Parathyroid adenoma (tissue), 2 donors: ENCODE measurements at regions not wholly inside any gene's neighbourhood (a gene's known extent, or its start where the extent isn't known, plus 50 kb on each side); places are given as distances from the start of the nearest gene placed in this dataset.
"Not testable (repeated sequence)": the region's sequence is repeated elsewhere in the genome, so short reads cannot be mapped to it uniquely, and the experiment has no call there.

ENCODE experiments used
- H2AFZ ChIP-seq: fragments of 300-600 bp; sonication (generic); one replicate; pipeline ENCODE4 v1.7.0; 2017; ENCODE audit warnings: antibody characterized with exemption, mild to moderate bottlenecking
- H3K27ac ChIP-seq: fragments of 300-600 bp; sonication (generic); one replicate; pipeline ENCODE4 v1.7.0; 2017
- H3K27me3 ChIP-seq: fragments of 300-600 bp; sonication (generic); one replicate; pipeline ENCODE4 v1.7.0; 2017; ENCODE audit warnings: low read length; ENCODE audit not compliant: control insufficient read depth, insufficient read depth
- H3K36me3 ChIP-seq: fragments of 300-600 bp; sonication (generic); one replicate; pipeline ENCODE4 v1.7.0; 2017; ENCODE audit warnings: low read length; ENCODE audit not compliant: control insufficient read depth, insufficient read depth
- H3K4me1 ChIP-seq: fragments of 300-600 bp; sonication (generic); one replicate; pipeline ENCODE4 v1.7.0; 2017; ENCODE audit warnings: control low read depth
- H3K4me2 ChIP-seq: fragments of 300-600 bp; sonication (generic); one replicate; pipeline ENCODE4 v1.7.0; 2017; ENCODE audit warnings: low read length
- H3K4me3 ChIP-seq: fragments of 300-600 bp; sonication (generic); one replicate; pipeline ENCODE4 v1.7.0; 2017; ENCODE audit warnings: low read depth, low read length
- H3K79me2 ChIP-seq: fragments of 300-600 bp; sonication (generic); one replicate; pipeline ENCODE4 v1.7.0; 2017; ENCODE audit warnings: control low read depth
- H3K9ac ChIP-seq: fragments of 300-600 bp; sonication (generic); one replicate; pipeline ENCODE4 v1.7.0; 2017; ENCODE audit warnings: mild to moderate bottlenecking
- H3K9me3 ChIP-seq: fragments of 300-600 bp; sonication (generic); one replicate; pipeline ENCODE4 v1.7.0; 2017; ENCODE audit warnings: low read length; ENCODE audit not compliant: control insufficient read depth
- TF ChIP-seq, protein P1 (sequence below): fragments of 300-600 bp; sonication (generic); IDR thresholded peaks from one replicate; pipeline ENCODE4 v1.7.0; 2017; ENCODE audit warnings: antibody characterized with exemption, mild to moderate bottlenecking
- donor health status: primary hyperparathyroidism.

DNA sequence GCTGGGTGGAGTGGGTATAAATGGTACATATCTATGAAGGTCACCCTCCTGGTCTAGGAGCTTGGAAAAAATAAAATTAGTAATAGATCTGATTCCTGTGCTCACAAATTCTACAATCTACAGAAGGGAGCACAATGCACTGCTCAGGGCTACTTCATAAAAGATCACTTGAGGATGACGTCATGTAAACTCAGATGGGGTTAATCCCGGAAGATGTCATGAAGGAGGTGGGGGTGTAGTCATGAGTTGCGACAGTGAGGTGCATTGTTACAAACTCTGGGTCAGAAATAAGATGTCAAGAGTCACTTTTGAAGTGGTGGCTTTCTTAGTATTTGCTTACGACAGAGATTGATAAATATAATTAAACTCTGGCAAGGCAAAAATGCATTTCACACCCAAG is 68.2 kb downstream of the LHX9 start:
- TF ChIP-seq, protein P1, sequence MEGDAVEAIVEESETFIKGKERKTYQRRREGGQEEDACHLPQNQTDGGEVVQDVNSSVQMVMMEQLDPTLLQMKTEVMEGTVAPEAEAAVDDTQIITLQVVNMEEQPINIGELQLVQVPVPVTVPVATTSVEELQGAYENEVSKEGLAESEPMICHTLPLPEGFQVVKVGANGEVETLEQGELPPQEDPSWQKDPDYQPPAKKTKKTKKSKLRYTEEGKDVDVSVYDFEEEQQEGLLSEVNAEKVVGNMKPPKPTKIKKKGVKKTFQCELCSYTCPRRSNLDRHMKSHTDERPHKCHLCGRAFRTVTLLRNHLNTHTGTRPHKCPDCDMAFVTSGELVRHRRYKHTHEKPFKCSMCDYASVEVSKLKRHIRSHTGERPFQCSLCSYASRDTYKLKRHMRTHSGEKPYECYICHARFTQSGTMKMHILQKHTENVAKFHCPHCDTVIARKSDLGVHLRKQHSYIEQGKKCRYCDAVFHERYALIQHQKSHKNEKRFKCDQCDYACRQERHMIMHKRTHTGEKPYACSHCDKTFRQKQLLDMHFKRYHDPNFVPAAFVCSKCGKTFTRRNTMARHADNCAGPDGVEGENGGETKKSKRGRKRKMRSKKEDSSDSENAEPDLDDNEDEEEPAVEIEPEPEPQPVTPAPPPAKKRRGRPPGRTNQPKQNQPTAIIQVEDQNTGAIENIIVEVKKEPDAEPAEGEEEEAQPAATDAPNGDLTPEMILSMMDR: no peak
- Histone ChIP-seq H2AFZ (no peak overlapping the region), H3K27ac (no peak overlapping the region), H3K9ac (no peak overlapping the region), H3K79me2 (no peaks in the 10 kb centered on the region), H3K4me3 (no peak overlapping the region), H3K9me3 (no peaks in the 10 kb centered on the region), H3K4me2 (no peak overlapping the region), H3K4me1 (no peaks in the 10 kb centered on the region), H3K27me3 (no peaks in the 10 kb centered on the region), H3K36me3 (no peaks in the 10 kb centered on the region)

GRCh38 chr1:197986817-197987216 is 69.6 kb downstream of the LHX9 start:
- H3K4me2 ChIP-seq: no peak overlapping the region
- H3K4me1 ChIP-seq: no peaks in the 10 kb centered on the region
- H3K79me2 ChIP-seq: no peaks in the 10 kb centered on the region
- no peak overlapping the region for H3K27ac ChIP-seq
- H3K36me3 ChIP-seq: no peaks in the 10 kb centered on the region
- H2AFZ ChIP-seq: no peak overlapping the region
- no peak overlapping the region for H3K4me3 ChIP-seq
- TF ChIP-seq, protein P1: no peak
- H3K27me3 ChIP-seq: no peaks in the 10 kb centered on the region
- no peak overlapping the region for H3K9ac ChIP-seq
- H3K9me3 ChIP-seq: no peaks in the 10 kb centered on the region

- TF ChIP-seq, protein P1: no peak
- H3K79me2 ChIP-seq: no peaks in the 10 kb centered on the region
- no peak overlapping the region for H3K4me3 ChIP-seq
- H3K4me1 ChIP-seq: no peaks in the 10 kb centered on the region
- H3K36me3 ChIP-seq: no peaks in the 10 kb centered on the region
- no peaks in the 10 kb centered on the region for H3K9me3 ChIP-seq
- H2AFZ ChIP-seq: no peak overlapping the region
- no peak overlapping the region for H3K27ac ChIP-seq
- H3K9ac ChIP-seq: no peak overlapping the region
- no peak overlapping the region for H3K4me2 ChIP-seq
- no peaks in the 10 kb centered on the region for H3K27me3 ChIP-seq
Observed at GRCh38 chr1:197987294-197987693, 70.1 kb downstream of the LHX9 start.

GRCh38 chr1:197988581-197988980 is 71.4 kb downstream of the LHX9 start:
- not testable (repeated sequence) for H3K36me3 ChIP-seq, H3K27ac ChIP-seq, H3K4me2 ChIP-seq, H2AFZ ChIP-seq, H3K9me3 ChIP-seq, H3K4me3 ChIP-seq, H3K4me1 ChIP-seq, H3K9ac ChIP-seq, H3K79me2 ChIP-seq, H3K27me3 ChIP-seq

DNA sequence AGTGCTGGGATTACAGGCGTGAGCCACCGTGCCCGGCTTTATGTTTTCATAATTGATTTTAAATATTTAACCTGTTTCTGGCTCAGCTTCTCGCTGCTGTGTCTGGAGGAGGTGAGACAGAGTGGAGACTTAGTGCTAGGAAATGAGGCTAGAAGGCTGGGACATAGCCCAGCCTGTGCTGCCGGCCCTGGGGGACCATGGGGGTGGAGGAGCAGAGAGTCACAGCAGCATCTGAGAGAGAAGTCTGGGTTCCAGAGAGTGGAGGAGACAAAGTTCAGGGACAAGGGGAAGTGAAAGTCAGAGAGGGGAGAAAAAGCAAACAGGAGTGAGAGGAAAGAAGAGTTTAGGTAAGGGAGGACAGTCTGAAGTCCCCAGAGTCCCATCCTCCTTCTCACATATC is 71.9 kb downstream of the LHX9 start:
- TF ChIP-seq, protein P1: no peak
- no peak overlapping the region for H3K4me2 ChIP-seq
- H3K4me1 ChIP-seq: no peaks in the 10 kb centered on the region
- H3K27me3 ChIP-seq: no peaks in the 10 kb centered on the region
- H3K36me3 ChIP-seq: no peaks in the 10 kb centered on the region
- no peak overlapping the region for H3K9ac ChIP-seq
- H2AFZ ChIP-seq: no peak overlapping the region
- no peak overlapping the region for H3K4me3 ChIP-seq
- no peaks in the 10 kb centered on the region for H3K79me2 ChIP-seq
- no peaks in the 10 kb centered on the region for H3K9me3 ChIP-seq
- H3K27ac ChIP-seq: no peak overlapping the region
